C4-2B (cell line): ENCODE measurements at regions not wholly inside any gene's neighbourhood (a gene's known extent, or its start where the extent isn't known, plus 50 kb on each side); places are given as distances from the start of the nearest gene placed in this dataset.

Source experiments
- H3K27ac ChIP-seq: fragments of 450-650 bp; 2 replicates; pipeline ENCODE4 v1.5.1; 2017
- CTCF ChIP-seq: fragments of 450-650 bp; conservative IDR thresholded peaks from 2 replicates; pipeline ENCODE4 v1.5.1; 2017; ENCODE audit warnings: mild to moderate bottlenecking
- ZFX ChIP-seq: fragments of 450-650 bp; IDR thresholded peaks from 2 replicates; pipeline ENCODE4 v1.6.1; 2017

GRCh38 chr20:52738081-52738480, 234.1 kb upstream of the TSHZ2 start:
- no peak overlapping the region for H3K27ac ChIP-seq
- no peak for TF ChIP-seq ZFX
- TF ChIP-seq CTCF, result no peak

- TF ChIP-seq ZFX, result no peak
- no peak for TF ChIP-seq CTCF
- no peak overlapping the region for H3K27ac ChIP-seq
Measured at GRCh38 chr20:52736507-52736906, 235.7 kb upstream of the TSHZ2 start.

- no peak for TF ChIP-seq ZFX
- no peak for TF ChIP-seq CTCF
- no peak overlapping the region for H3K27ac ChIP-seq
Measured at GRCh38 chr20:52731093-52731492, 241.1 kb upstream of the TSHZ2 start.

- no peak overlapping the region for H3K27ac ChIP-seq
- TF ChIP-seq ZFX (no peak), CTCF (no peak)
Measured at GRCh38 chr20:52727740-52728456, 244.3 kb upstream of the TSHZ2 start.

GRCh38 chr20:52724541-52724940, 247.6 kb upstream of the TSHZ2 start:
- no peak for TF ChIP-seq CTCF
- H3K27ac ChIP-seq, result peak overlapping the region; percentile 68; the same call in 1 of the 2 replicates

- H3K27ac ChIP-seq, result no peak overlapping the region
- no peak for TF ChIP-seq ZFX
- no peak for TF ChIP-seq CTCF
Measured at GRCh38 chr20:52722926-52723688, 249.1 kb upstream of the TSHZ2 start.

- no peak overlapping the region for H3K27ac ChIP-seq
- TF ChIP-seq ZFX, result no peak
- no peak for TF ChIP-seq CTCF
Measured at GRCh38 chr20:52708137-52708536, 264.0 kb upstream of the TSHZ2 start.
